ENCODE measurements at regions not wholly inside any gene's neighbourhood (a gene's known extent, or its start where the extent isn't known, plus 50 kb on each side); places are given as distances from the start of the nearest gene placed in this dataset.

GRCh38 chr3:13714251-13714916, 165.5 kb downstream of the FBLN2 start:
- peak; percentile 4 for DNase-seq (ENCODE audit: low spot score)

DNA sequence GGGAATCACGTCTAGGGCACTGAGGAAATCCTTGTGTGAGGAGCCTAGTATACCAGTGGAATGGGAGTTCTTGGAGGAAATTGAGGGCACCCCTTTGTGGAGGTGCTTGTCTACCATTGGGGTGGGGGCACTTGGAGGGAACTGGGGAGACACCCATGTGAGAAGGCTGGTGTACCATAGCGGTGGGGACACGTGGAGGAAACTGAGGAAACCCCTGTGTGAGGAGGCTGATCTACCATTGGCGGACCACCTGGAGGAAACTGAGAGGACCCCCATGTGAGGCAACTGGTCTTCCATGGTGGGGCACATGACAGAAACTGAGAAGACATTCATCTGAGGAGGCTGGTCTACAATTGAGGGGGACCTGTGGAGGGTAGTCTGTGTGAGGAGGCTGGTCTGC, 164.5 kb downstream of the FBLN2 start:
- no peak for DNase-seq (ENCODE audit: low spot score)

- DNase-seq (ENCODE audit: low spot score), result no peak
Measured at GRCh38 chr3:13712682-13713180, 163.8 kb downstream of the FBLN2 start.

DNA sequence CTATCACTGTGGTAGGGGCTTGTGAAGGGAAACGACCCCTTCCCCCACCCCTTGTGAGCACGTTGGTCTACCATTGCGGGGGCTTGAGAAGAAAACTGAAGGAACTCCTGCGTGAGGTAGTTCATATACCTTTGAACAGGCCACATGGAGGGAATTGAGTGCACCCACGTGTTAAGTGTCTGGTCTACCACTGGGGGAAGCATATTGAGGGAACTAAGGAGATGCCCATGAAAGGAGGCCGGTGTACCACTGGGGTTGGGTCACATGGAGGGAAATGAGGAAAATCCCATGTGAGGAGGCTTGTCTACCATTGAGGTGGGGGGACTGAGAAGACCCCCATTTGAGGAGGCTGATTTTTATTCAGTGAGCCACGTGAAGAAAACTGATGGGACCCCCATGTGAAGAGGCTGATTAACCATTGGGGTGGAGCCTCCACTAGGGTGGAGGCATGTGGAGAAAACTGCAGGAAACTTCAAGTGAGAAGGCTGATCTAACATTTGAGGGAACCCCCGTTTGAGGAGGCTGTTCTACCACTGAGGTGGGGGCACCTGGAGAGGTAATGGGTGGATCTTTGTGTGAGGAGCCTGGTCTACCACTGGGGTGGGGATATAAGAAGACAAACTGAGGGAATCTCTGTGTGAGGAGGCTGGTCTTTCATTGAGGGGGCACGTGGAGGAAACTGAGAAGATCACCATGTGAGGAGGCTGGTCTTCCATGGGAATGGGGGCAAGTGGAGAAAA, 163.2 kb downstream of the FBLN2 start:
- no peak for DNase-seq (ENCODE audit: low spot score)

GRCh38 chr3:13710251-13710650, 161.3 kb downstream of the FBLN2 start:
- DNase-seq (ENCODE audit: low spot score), result no peak

DNA sequence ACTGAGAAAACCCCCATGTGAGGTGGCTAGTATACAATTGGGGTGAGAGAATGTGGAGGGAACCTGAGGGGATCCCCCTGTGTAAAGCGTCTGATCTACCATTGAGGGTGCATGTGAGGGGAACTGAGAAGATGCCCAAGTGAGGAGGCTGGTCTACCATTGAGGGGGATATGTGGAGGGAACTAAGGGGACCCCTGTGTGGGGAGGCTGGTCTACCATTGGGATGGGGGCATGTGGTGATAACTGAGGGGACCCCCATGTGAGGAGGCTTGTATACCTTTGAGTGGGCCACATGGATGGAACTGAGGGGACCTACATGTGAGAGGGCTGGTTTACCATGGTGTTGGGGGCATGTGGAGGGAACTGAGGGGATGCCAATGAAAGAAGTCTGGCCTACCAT, 160.8 kb downstream of the FBLN2 start:
- no peak for DNase-seq (ENCODE audit: low spot score)

DNA sequence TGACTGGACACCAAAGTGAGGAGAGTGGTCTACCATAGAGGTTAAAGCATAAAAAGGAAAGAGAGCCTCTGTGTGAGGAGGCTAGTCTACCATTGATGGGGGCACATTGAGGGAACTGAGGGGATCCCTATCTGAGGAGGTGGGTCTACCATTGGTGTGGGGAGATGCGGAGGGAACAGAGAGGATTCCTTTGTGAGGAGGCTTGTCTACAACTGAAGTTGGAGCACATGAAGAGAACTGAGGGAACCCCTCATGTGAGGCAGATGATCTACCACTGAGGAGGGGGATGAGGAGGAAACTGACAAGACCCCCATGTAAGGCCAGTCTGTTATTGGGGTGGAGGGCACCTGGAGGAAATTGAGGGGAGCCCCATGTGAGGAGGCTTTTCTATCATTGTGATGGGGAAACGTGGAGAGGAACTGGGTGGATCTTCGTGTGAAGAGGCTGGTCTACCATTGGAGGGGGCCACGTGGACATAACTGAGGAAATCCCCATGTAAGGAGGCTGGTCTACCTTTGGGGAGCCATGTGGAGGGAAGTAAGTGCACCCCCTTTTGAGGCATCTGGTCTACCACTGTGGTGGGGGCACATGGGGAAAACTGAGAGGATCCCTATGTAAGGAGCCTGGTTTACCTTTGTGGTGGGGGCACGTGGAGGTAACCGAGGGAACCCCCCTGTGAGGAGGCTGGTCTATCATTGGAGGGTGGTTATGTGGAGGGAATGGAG, 160.1 kb downstream of the FBLN2 start:
- DNase-seq (ENCODE audit: low spot score), result no peak

DNA sequence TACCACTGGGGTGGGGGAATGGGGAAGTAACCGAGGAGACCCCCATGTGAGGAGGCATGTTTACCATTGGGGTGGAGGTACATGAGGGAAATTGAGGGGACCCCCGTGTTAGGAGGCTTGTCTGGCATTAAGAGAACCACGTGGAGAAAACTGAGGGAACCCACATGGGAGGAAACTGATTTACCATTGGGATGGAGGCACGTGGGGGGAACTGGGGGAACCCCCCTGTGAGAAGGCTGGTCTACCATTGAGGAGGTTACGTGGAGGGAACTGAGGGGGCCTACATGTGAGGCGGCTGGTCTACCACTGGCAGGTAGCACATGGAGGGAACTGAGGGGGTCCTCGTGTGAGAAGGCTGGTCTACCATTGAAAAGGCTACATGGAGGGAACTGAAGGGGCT, 159.4 kb downstream of the FBLN2 start:
- no peak for DNase-seq (ENCODE audit: low spot score)

- no peak for DNase-seq (ENCODE audit: low spot score)
Measured at GRCh38 chr3:13707456-13707855, 158.5 kb downstream of the FBLN2 start.

DNA sequence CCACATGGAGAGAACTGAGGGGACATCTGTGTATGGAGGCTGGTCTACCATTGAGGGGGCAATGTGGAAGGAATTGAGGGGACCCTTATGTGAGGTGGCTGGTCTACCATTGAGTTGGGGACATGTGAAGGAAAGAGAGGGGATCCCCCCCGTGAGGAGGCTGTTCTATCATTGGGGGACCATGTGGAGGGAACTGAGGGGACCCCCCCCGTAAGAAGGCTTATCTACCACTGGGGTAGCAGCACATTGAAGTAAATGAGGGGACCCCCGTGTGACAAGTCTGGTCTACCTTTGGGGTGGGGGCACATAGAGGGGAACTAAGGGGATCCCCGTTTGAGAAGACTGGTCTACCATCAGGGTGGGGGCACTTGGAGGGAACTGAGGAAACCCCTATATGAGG, 158.0 kb downstream of the FBLN2 start:
- no peak for DNase-seq (ENCODE audit: low spot score)

- DNase-seq (ENCODE audit: low spot score), result no peak
Measured at GRCh38 chr3:13706451-13706850, 157.5 kb downstream of the FBLN2 start.

DNA sequence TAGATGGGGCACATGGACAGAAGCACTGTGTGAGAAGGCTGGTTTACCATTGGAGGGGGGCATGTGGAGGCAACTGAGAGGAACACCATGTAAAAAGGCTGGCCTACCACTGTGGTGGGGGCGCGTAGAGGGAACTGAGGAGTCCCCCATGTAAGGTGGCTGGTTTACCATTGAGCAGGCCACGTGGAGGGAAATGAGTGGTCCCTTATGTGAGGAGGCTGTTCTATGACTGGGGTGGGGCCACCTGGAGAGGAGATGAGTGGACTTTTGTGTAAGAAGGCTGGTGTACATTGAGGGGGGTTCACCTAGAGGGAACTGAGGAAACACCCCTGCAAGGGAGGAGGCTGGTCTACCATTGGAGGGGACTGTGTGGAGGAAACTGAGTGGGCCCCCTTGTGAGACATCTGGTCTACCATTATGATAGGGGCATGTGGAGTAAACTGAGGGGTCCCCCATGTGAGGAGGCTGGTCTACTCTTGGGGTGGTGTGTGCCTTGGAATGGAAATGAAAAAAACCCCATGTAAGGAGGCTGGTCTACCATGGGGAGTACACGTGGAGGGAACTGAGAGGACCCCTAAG, 156.9 kb downstream of the FBLN2 start:
- DNase-seq (ENCODE audit: low spot score), result no peak

GRCh38 chr3:13705051-13705450, 156.1 kb downstream of the FBLN2 start:
- no peak for DNase-seq (ENCODE audit: low spot score)

DNA sequence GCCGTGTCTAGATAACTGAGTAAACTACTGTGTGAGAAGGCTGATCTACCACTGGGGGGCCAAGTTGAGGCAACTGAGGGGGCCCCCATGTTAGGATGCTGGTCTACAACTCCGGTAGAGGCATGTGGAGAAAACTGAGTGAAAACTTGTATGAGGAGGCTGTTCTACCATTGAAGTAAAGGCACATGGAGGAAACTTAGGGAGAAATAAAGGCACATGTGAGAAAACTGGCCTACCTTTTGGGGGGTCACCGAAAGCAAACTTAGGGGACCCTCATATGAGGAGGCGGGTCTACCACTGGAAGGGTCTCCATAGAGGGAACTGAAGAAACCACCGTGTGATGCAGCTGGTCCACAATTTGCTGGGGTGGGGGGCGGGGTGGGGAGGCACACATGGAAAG, 155.2 kb downstream of the FBLN2 start:
- no peak for DNase-seq (ENCODE audit: low spot score)

DNA sequence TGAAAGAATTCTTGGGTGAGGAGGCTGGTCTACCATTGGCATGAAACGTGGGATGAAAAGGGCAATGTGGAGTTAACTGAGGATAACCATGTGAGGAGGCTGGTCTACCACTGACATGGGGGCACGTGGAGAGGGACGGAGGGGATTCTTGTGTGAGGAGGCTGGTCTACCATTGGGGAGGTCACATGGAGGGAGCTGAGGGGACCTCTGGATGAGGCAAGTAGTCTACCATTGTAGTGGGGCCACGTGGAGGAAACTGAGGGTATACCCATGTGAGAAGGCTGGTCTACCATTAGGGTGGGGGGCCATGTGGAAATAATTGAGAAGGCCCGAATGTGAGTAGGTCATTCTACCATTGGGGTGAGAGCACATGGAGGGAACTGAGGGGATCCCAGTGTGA, 154.1 kb downstream of the FBLN2 start:
- no peak for DNase-seq (ENCODE audit: low spot score)

DNA sequence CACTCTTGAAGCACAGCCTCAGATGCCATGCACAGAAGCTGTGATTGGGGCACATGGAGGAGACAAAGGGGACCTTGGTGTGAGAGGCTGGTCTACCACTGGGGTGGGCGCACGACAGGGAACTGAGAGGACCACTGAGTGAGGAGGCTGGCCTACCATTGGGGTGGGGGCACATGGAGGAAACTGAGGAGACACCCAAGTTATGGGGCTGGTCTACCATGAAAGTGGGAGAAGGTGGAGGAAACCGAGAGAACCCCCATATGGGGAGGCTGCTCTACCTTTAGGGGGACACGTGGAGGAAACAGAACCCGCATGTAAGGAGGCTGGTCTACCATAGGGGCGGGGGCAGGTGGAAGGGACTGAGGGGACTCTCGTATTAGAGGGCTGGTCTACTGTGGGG, 153.4 kb downstream of the FBLN2 start:
- no peak for DNase-seq (ENCODE audit: low spot score)

GRCh38 chr3:13700889-13701288, 152.0 kb downstream of the FBLN2 start:
- no peak for DNase-seq (ENCODE audit: low spot score)

DNA sequence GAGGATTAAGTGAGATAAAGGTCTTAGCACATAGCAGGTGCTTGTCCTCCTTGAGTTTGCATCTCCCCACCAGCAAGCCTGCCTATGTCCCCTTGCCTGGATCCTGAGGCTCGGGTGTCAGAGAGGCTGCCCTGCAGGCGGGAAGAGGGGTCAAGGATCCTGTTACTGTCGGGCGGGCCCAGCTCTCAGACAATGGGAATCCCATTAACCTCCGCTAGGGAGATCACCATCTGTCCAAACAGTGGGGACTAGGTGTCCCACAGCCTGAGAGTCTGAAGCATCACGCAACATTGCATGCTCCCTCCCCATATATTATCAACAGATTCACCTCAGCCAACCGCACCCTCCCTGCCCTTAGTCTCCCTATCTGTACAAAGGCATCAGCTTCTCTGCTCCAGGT, 151.4 kb downstream of the FBLN2 start:
- no peak for DNase-seq (ENCODE audit: low spot score)

DNA sequence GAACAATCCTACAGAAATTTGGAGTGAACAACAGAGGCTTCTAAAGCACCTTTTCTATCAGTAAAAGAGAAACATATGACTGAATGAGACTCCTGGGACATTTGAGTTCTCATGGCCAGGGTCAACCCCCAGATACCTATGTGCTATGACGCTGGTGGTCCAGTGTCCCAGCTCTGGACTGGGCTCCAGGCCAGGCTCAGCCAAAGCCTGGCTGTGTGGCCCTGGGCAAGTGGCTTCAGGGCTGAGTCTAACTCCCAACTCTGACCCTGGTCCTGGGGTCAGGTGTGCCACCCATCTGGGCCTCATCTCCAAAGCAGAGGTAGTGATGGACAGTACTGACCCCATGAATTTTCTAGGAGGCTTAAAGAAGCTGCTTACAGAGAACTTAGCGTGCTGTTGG, 147.8 kb downstream of the FBLN2 start:
- DNase-seq (ENCODE audit: low spot score), result no peak

DNA sequence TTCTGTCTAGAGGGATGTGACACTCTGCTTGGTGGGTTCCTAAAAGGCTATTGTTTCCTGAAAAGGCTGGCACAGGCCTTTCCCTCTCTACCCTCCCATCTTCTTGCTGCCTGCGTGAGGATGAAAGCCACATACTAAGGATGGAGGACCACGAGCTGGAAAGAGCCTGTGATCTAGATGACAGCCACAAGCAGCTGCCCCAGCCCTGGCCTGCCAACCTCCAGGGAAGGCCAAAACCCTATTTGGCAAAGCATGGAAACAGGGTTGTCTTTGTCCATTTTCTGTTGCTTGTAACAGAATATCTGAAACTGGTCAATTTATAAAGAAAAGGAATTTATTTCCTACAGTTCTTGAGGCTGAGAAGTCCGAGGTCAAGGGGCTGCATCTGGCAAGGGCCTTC, 144.5 kb downstream of the FBLN2 start:
- DNase-seq (ENCODE audit: low spot score), result no peak

DNA sequence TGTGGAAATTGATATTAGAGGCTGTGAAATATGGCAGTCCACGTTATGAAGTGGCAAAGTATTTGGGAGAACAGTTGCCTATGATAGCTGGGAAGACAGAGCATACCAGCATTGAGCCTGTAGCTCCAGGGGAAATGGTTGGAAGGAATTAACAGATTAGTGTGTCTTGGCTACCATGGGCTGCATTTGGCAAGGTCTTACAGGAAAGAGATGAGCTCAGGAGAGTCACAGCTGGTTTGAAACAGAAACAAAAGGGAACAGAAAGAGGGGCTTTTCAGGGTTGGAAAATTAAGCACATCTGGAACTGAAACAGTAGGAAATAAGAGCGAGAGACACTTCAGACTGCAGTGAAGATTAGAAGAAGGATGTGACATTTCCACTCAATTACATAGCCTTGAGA, 141.7 kb downstream of the FBLN2 start:
- DNase-seq (ENCODE audit: low spot score), result no peak

DNA sequence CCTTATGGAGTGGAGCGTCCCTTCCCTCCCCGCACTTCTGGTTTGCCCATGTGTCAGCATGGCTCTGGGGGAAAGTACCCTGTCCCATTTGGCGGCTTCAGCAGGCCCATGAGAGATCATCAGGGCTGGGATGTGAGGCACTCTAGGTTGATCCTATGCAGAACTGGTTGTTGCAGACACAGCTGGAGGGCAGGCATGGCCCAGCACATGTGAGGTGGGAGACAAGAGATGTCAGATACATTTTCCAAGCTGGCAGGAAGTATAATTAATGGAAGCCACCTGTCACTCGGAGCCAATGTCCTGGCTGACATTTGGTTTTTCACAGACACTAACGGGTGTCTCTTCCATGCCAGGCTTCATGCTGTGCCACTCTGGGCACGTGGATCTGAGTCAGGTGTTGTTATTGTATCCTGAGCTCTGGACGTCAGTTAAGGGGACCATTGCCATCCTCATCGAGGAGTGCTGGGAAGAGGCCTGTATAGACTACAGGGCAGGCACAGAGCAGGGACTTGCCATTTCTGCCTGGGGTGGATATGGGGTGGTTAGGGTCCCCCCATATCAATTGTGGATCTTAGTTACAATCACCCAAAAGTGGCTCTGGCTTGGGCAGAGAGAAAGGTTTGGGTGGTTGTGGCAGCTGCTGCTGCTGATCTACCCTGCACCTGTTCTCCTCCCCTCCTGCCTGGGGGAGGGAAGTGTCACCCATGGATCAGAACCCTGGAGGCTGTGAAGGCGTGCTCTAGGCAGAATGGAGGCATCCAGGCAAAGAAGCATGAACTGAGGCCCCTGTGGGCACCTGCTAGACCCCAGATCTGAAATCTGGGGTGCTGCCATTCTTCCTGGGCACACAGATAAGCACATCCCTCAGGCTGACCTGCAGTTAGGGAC, 140.7 kb downstream of the FBLN2 start:
- DNase-seq (ENCODE audit: low spot score), result no peak
